ENCODE measurements at regions not wholly inside any gene's neighbourhood (a gene's known extent, or its start where the extent isn't known, plus 50 kb on each side); places are given as distances from the start of the nearest gene placed in this dataset.

GRCh38 chr2:204031056-204031455 is 94.5 kb downstream of the ICOS start:
- Histone ChIP-seq H3K27me3 (ENCODE audit: control insufficient read depth, low read length) (no peaks in the 10 kb centered on the region), H3F3A (ENCODE audit: control insufficient read depth, insufficient read depth) (no peaks in the 10 kb centered on the region), H3K4me3 (ENCODE audit: low read length) (no peak overlapping the region), H3K36me3 (ENCODE audit: control insufficient read depth, low read length) (no peaks in the 10 kb centered on the region), H3K9me3 (ENCODE audit: control insufficient read depth, insufficient read depth, low read length) (no peaks in the 10 kb centered on the region), H3K4me2 (ENCODE audit: low read length) (no peak overlapping the region), H3K4me1 (ENCODE audit: control insufficient read depth, low read length) (no peaks in the 10 kb centered on the region), H3K79me2 (ENCODE audit: control insufficient read depth, low read length) (no peaks in the 10 kb centered on the region), H3K9me2 (replicated peaks; ENCODE audit: control insufficient read depth, low read length) (no peaks in the 10 kb centered on the region), H3K27ac (ENCODE audit: low read depth, low read length) (no peak overlapping the region), H4K20me1 (ENCODE audit: control insufficient read depth, insufficient read depth, low read depth, low read length) (no peaks in the 10 kb centered on the region)
- TF ChIP-seq EZH2phosphoT487 (IDR thresholded peaks at IDR 0.05; ENCODE audit: borderline replicate concordance, low read length) (no peak), CTCF (IDR thresholded peaks at IDR 0.05; ENCODE audit: low read depth, low read length, poor library complexity, severe bottlenecking) (no peak)

GRCh38 chr2:204032301-204032700 is 95.7 kb downstream of the ICOS start:
- Histone ChIP-seq H3K4me3 (ENCODE audit: low read length) (no peak overlapping the region), H4K20me1 (ENCODE audit: control insufficient read depth, insufficient read depth, low read depth, low read length) (no peaks in the 10 kb centered on the region), H3K27me3 (ENCODE audit: control insufficient read depth, low read length) (no peaks in the 10 kb centered on the region), H3K36me3 (ENCODE audit: control insufficient read depth, low read length) (no peaks in the 10 kb centered on the region), H3K79me2 (ENCODE audit: control insufficient read depth, low read length) (no peaks in the 10 kb centered on the region), H3K27ac (ENCODE audit: low read depth, low read length) (no peak overlapping the region), H3K9me2 (replicated peaks; ENCODE audit: control insufficient read depth, low read length) (no peaks in the 10 kb centered on the region), H3K4me1 (ENCODE audit: control insufficient read depth, low read length) (no peaks in the 10 kb centered on the region), H3K4me2 (ENCODE audit: low read length) (no peak overlapping the region), H3F3A (ENCODE audit: control insufficient read depth, insufficient read depth) (no peaks in the 10 kb centered on the region), H3K9me3 (ENCODE audit: control insufficient read depth, insufficient read depth, low read length) (no peaks in the 10 kb centered on the region)
- TF ChIP-seq EZH2phosphoT487 (IDR thresholded peaks at IDR 0.05; ENCODE audit: borderline replicate concordance, low read length) (no peak), CTCF (IDR thresholded peaks at IDR 0.05; ENCODE audit: low read depth, low read length, poor library complexity, severe bottlenecking) (no peak)

- H3K36me3 ChIP-seq (ENCODE audit: control insufficient read depth, low read length) = no peaks in the 10 kb centered on the region
Measured at GRCh38 chr2:204033611-204034495, 97.3 kb downstream of the ICOS start.

More at GRCh38 chr2:204033611-204034495, 97.3 kb downstream of the ICOS start:
- no peak for TF ChIP-seq CTCF (IDR thresholded peaks at IDR 0.05; ENCODE audit: low read depth, low read length, poor library complexity, severe bottlenecking)
- no peak for TF ChIP-seq EZH2phosphoT487 (IDR thresholded peaks at IDR 0.05; ENCODE audit: borderline replicate concordance, low read length)
- H3F3A ChIP-seq (ENCODE audit: control insufficient read depth, insufficient read depth) = no peaks in the 10 kb centered on the region
- no peaks in the 10 kb centered on the region for H3K79me2 ChIP-seq (ENCODE audit: control insufficient read depth, low read length)
- no peak overlapping the region for H3K4me3 ChIP-seq (ENCODE audit: low read length)
- H3K9me3 ChIP-seq (ENCODE audit: control insufficient read depth, insufficient read depth, low read length) = no peaks in the 10 kb centered on the region
- no peaks in the 10 kb centered on the region for H3K4me1 ChIP-seq (ENCODE audit: control insufficient read depth, low read length)
- H3K4me2 ChIP-seq (ENCODE audit: low read length) = no peak overlapping the region
- no peak overlapping the region for H3K27ac ChIP-seq (ENCODE audit: low read depth, low read length)
- H3K9me2 ChIP-seq (replicated peaks; ENCODE audit: control insufficient read depth, low read length) = no peaks in the 10 kb centered on the region
- H3K27me3 ChIP-seq (ENCODE audit: control insufficient read depth, low read length) = no peaks in the 10 kb centered on the region
- H4K20me1 ChIP-seq (ENCODE audit: control insufficient read depth, insufficient read depth, low read depth, low read length) = no peaks in the 10 kb centered on the region

All from DOHH2 (cell line).